ENCODE measurements at regions not wholly inside any gene's neighbourhood (a gene's known extent, or its start where the extent isn't known, plus 50 kb on each side); places are given as distances from the start of the nearest gene placed in this dataset.
A peak's percentile ranks its signal among the peaks of the same experiment; 100 is the strongest.
"Not testable (repeated sequence)": the region's sequence is repeated elsewhere in the genome, so short reads cannot be mapped to it uniquely, and the experiment has no call there.

DNA sequence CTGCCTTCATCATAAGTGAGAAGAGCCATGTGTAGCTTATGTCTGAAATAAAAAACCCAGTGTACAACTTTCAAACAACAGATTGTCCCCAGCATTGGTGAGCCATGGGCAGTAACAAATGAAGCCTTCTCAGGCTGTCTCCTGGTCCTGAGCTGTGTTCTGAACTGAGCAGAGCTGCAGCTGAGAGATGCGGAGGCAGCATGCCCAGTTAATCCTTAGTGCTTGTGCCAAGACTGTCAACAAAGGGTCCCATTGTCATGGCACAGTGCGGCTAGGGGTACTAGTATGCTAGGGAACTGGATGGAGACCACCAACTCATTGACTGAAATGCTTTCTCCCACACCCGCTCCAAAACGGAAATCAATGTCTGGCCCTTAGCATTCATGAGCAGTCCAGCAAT is 154.3 kb downstream of the RMST start:
- DNase-seq (ENCODE audit: low spot score), result no peak

DNA sequence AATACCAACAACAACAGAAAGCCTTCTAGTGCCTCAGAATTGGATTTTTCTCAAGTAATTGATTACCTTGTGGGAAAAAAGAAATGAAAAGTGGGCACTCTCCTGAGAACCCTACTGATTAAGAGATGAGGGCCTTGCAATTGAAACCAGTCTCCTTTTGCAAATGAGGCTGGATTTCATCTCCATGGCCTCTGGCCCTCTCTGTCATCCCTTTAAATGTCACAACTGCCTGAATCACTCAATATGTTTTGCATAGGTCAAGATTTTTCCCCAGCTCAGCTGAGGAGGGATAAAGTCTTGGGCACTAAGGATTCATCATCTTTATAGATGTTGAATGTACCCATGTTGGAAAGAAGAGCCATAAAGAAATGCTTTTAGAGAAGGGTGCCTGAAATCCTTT is 166.4 kb downstream of the RMST start:
- no peak for DNase-seq (ENCODE audit: low spot score)

DNA sequence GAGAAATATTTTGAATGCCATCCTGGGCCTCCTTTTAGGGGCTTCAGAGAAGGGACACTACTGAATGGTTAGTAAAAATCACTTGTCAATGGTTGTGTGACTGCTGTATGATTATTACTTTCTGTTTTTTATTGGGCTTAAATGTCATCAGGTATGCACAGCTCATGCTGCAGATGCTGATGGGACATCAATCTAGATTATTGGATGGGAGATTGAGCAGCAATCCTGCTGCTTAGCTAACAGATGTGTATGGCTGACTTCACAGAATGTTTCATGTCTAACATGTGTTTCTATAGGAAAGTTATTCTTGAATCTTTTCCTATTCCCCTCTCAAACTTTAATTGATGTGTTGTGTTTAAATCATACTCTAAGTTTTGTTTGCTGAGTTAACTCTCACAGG is 166.8 kb downstream of the RMST start:
- DNase-seq (ENCODE audit: low spot score), result no peak

DNA sequence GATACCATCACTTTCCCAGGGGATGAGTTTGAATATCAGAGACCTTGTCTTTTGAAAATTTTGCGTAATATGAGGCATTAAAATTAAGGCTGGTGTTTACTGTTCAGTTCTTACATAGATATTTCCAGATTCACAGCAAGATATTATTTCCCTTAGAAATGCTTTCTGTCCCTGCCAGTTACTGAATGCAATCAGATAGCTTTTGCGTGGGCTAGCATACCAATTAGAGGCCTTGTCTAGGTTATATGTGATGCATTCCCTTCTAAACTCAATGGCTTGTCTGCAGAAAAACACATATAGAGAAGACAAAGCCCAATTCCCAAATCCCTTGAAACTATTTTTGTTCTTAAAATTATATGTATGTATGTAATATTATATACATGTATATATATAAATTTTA is 167.8 kb downstream of the RMST start:
- no peak for DNase-seq (ENCODE audit: low spot score)

DNA sequence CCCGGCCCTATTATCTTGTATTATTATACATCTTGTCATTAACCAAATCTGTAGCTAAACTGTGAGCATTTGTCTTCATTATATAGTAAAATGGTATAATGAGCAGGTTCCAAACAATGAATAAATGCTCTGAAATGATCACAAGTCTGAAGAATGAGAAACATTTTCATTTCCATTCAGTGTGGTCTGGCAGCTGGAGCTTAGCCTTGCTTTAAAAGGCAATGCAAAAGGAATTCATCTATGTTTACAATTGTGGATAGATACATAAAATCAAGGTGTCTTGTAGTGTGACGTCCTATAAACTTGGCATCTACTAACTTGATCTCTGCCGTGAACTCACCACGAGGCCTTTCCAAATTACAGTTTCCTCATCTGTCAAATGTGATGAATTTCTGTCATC is 168.3 kb downstream of the RMST start:
- no peak for DNase-seq (ENCODE audit: low spot score)

DNA sequence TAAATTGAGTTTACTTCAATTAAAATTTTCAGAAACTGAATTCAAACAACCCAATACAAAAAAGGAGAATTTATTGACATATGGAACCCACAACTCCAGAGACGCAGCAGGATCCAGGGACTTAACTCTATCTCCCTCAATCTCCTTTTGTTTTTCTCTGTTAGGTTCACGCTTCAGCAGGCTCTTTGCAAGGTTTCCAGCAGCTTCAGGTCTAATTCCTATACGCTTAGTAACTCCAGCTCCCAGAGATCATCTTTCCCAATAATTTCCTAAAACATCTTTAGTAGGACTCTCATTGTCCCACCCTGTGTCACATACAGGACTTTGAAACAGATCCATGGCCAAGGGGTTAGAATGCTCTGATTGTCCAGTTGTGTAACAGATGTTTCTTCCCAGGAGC is 175.2 kb downstream of the RMST start:
- DNase-seq (ENCODE audit: low spot score), result no peak

DNA sequence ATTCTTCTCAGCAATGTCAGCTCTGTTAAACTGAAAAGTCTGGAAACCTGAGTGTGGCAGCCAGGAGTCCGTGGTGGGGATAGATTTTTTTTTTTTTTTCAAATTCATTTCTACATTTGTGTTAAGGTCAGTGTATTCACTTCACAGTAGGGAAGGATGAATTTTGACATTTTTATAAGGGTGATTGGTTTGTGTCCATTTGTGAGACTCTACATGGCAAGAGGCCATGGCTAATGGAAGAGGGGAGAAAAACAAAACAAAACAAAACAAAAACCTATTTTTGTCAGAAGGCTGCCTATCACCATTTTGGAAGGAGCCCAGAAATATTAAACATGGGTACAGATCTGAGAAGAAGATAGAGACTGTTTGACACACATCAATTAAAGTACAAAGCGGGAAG is 176.1 kb downstream of the RMST start:
- DNase-seq (ENCODE audit: low spot score), result no peak

DNA sequence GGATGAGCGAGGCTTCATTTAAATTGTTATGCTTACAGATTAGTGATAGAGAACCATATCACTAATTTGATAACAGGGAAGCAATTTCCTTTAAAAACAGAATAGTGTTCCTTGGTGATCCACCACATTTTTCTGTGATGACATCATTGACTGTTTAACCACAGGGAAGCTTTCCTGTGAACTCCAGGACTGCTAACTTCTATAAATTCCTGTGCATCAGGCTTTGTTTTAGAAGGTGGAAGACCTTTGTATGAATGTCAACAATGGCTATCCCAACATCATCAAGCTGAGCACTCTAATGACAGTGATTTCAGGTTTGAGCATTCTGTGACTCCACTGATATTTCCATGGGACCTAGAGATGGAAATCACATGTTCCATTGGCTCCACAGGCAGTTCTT is 177.1 kb downstream of the RMST start:
- DNase-seq (ENCODE audit: low spot score), result no peak

DNA sequence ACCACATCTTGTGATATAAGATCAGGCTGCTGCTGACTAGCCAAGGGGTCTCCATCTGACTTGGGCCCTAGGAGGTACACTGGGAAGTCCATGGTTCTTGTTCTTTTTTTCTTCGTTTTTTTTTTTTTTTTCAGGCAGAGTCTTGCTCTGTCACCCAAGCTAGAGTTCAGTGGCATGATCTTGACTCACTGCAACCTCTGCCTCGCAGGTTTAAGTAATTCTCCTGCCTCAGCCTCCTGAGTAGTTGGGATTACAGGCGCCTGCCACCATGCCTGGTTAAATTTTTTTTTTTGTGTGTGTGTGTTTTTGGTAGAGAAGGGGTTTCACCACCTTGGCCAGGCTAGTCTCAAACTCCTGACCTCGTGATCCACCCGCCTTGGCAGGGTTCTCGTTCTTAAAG is 178.2 kb downstream of the RMST start:
- no peak for DNase-seq (ENCODE audit: low spot score)

DNA sequence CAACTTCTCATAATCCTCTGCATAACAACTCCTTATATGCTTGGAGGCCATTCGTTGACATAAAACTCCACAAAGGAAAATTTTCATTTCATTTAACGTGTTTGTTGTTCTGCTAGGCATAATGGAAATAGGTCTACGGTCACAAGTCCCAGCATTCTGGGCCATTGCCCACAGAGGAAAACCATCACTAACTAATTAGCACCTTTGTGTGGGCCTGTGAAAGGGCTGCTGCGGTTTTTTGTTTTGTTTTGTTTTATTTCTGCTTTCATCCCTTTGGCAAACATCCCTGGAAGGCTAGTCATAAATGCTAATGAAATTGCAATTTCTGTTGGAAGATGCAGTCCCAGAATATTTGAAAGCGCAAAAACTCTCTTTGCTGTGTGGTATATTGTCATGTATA is 180.3 kb downstream of the RMST start:
- no peak for DNase-seq (ENCODE audit: low spot score)

DNA sequence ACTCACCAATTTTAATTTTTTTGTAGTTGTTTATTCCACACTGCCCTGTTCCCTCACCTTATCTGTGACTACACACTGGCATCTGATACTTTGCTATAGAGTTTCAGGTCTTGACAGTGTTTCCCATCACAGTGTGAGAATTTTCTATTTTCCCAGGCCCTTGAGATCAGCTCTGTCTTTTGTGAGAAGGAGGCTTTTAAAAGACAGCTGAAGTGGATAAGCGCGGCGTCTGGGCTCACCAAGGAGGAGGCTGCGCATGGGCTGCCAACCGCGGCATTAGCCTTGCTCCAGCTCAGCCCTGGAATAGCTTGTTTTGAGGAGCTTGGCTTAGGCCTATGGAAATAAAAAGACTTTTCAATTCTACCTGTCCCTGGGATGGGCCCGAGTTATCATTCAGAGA is 181.3 kb downstream of the RMST start:
- no peak for DNase-seq (ENCODE audit: low spot score)

DNA sequence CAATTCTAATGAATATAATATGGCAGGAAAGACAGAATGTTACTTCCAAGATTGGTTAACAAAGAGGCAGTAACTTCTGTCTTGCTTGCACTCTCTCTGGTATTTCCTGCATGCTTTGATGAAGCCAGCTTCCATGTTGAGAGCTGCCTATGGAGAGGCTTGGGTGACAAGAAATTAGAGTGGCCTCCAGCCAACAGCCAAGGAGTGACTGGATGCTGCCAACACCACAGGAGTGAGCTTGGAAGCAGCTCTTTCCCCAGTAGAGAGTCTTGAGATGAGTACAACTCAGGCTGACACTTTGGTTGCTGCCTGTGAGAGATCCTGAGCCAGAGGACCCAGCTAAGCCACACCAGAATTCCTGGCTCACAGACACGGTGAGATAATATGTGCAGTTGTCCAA is 183.1 kb downstream of the RMST start:
- no peak for DNase-seq (ENCODE audit: low spot score)

DNA sequence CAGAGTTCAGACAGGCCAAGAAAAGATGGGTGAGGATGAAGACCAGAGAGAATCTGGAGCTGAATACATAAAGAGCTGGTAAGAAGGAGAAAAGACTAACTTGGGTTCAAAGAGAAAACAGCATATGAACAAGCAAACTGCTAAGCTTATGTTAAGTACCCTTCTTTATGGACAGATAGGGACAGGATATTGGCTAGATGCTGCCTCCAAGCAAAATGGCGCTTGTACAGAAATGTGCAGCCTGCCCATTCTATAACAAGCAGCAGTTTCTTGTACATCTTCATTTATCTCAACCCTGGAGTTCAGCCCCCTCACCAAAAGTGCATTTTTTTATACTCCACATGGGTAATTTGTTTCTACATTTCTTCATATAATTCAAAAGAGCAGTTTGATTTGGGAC is 184.5 kb downstream of the RMST start:
- DNase-seq (ENCODE audit: low spot score), result no peak

DNA sequence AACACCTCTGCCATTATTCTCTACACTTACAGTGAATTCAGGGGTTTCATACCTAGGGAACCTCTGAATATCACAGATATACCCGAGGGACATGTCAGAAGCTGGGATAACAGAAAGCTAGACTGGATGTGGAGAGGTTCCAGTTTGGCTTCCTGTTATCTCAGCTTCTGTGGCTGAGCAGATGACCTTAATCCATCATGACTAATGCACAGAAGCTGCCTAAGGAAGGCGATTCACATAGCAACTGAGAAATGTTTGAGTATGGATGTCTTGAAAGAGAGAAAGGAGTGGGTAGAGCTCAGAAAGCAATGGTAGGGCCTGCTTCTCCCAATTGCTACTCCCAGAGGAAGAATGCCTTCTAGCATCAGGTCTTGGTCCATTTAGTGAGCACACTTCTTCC is 187.6 kb downstream of the RMST start:
- DNase-seq (ENCODE audit: low spot score), result peak; percentile 1

DNA sequence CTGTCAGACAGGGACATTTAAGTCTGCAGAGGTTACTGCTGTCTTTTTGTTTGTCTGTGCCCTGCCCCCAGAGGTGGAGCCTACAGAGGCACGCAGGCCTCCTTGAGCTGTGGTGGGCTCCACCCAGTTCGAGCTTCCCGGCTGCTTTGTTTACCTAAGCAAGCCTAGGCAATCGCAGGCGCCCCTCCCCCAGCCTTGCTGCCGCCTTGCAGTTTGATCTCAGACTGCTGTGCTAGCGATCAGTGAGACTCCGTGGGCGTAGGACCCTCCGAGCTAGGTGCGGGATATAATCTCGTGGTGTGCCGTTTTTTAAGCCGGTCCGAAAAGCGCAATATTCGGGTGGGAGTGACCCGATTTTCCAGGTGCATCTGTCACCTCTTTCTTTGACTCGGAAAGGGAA is 193.9 kb downstream of the RMST start:
- DNase-seq (ENCODE audit: low spot score), result not testable (repeated sequence)

DNA sequence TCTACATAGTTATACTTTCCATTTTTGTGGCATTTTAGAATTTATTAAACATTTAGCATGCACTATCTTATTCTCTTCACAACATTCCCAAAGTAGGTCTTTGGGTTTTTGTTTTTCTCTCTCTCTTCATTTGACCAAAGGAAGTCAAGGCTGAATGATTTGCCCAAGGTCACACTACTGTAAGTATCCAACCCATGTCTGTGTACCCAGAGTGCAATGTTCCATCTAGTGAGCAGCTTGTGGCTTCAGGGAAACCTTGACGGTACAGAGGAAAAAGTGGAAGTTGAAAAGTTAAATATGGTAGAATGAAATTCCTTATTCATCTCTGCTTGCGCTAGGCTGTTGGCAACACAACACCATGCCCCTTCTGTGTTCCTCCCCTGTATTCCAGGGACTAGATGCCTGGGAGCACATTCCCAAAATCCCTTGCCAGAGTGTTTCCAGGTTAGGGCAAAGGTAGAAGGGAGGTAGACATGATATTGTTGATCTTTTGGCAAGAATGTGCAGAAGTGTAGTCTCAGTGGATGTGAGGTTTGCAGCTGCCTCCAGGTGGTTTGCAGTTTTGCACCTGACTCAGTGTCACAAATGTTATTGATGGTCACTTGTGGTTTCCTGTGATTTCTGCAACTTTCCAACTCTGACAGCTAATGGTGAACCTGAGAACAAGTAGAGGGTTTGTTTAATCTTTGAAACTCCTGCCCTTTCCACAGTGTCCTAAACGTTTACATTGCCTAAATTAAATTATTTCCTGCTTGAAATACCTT is 196.7 kb downstream of the RMST start:
- DNase-seq (ENCODE audit: low spot score), result no peak

DNA sequence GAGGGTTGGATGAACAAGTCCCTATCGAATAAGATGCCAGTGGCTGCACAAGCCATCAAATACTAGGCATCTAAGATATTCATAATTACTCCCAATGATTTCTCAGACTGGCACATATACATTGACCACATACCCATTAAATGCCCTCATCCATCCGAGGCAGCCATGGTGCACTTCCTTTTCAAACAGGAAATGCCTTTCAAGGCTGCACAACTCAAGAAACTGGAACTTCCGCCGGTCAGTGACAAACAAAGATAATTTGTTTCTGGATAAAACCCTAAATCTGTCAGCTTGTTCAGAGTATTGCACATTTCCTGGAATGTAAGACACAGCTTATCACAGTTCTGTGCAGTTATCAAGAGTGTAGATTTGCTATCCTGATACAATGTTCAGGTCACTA is 203.7 kb downstream of the RMST start:
- no peak for DNase-seq (ENCODE audit: low spot score)

DNA sequence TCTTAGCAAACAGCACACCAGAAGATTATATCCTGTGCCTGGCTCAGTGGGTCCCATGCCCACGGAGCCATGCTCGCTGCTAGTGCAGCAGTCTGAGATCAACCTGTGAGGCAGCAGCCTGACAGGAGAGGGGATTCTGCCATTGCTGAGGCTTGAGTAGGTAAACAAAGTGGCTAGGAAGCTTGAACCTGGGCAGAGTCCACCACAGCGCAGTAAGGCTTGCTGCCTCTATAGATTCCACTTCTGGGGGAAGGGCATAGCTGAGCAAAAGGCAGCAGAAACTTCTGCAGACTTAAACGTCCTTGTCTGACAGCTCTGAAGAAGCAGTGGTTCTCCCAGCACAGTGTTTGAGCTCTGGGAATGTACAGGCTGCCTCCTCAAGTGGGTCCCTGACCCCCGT is 210.3 kb downstream of the RMST start:
- no peak for DNase-seq (ENCODE audit: low spot score)

DNA sequence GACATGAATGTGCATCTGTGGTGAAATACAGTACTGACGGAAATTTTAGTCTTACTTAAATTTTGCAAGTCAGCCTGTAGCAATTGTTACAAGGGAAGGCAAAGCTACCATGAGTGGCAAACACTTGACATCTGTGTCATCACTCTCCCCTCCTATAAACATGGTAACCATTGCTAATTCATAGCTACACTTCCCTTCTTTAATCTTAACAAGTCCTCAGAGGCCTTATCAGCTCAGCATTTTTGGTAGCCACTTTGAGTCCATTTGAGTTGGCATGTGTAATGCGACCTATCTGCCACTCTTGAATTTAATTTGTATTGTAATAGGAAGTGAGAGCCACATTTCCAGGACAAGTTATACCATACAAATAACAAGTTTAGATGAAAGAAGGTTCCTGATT is 218.1 kb downstream of the RMST start:
- DNase-seq (ENCODE audit: low spot score), result no peak

DNA sequence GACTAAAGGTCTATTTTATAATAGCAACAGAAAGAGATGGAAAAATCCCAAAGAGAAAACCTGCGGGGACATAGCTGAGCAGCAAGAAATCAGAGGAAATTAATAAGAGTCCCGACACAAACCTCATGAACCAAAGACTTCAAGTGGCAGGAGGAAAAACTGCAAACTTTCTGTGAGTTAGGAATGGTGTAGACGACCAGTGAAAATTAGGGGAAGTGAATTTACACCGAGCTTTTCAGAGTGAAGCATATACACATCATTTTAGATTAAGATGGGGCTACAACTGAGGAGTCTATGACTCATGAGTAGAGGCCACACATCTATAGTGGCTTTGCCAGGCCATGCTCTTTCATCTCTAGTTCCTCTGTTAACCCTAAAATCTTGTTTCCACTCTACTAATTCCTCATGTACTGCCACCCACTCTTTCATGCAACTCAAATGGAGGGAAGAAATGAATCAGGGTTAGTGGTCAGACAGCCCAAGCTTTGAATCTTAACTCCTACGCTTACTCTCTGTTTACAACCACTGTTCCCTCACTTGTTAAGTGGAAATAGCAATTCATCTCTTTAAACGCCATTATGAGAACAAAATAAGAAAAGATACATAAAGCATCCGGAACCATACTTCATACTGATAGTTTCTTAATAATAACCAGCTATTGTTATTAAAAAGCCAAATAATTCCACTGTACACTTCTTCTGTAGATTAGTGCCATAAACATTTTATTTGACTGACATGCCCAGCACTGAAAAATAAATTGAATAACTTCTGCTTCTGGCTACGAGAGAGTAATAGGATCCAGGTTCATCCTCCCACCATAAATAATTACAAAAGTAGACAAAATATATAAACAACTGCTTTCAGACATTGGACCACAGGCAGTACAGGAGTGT is 219.3 kb downstream of the RMST start:
- no peak for DNase-seq (ENCODE audit: low spot score)

DNA sequence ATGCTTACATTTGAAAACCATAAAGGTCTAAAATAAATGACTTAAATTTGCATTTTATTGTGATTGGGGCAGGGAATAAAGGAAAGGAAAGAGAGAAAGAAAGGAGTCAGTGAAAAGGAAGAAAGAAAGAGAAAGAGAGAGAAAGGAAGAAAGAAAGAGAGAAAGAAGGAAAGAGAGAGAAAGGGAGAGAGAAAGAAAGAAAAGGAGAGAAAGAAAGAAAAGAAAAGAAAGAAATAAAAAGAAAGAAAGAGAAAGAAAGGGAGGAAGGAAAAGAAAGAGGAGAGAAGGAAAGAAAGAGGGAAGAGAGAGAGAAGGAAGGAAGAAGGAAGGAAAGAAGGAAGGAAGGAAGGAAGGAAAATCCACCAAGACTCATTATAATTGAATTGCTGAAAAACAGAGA is 222.8 kb downstream of the RMST start:
- no peak for DNase-seq (ENCODE audit: low spot score)

DNA sequence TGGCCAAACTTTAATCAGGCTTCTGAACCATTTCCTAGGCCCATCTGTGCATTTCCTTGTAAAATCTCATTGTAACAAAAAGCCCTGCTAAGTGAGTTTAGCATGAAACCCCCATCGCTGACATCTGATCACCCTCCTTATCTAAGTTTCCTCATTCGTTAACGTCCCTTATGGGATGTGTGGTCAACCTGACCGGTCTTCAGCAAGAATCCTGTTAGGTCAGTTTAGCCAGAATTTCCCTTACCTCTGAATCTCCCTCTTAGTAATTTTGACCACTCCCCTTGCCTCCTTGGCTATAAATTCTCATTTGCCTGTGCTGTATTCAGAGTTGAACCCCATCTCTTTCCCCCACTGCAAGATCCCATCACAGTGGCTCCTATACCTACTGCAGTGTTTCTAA is 239.3 kb downstream of the RMST start:
- DNase-seq (ENCODE audit: low spot score), result no peak

DNA sequence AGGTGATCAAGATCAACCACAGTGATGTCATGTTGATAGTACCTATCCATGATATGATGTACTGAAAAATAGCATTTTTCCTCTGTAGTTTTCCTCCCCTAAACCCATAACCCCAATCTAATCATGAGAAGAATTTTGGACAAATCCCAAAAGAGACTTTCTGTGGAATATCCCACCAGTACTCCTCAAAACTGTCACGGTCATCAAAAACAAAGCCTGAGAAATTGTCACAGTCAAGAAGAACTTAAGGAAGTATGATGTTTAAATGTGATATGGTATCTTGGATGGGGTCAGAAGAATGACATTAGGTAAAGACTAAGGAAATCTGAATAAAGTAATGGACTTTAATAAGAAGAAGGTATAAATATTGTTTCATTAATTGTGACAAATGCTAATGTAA is 248.8 kb downstream of the RMST start:
- no peak for DNase-seq (ENCODE audit: low spot score)

DNA sequence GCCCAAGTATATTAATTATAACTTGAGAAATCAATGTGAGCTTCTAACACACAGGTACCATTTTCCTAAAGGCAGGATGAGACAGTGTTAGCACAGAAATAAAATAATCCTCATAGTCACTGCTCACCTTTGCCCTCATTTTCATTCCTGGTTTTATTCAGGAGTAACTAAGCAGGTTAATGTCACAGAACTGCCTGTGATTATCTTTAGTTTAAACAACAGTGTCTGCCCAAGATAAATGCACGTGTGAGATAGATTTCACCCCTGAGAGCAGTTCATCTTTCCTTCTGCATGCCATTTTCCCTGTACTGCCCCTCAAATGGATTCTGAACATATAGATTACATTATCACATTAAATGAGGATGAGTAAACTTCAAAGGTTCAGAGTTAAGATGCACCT is 250.7 kb downstream of the RMST start:
- no peak for DNase-seq (ENCODE audit: low spot score)

Measured in COLO829 (cell line).